Sigmoid colon (tissue), 4 donors: ENCODE measurements at regions not wholly inside any gene's neighbourhood (a gene's known extent, or its start where the extent isn't known, plus 50 kb on each side); places are given as distances from the start of the nearest gene placed in this dataset.

ENCODE experiments used
- CTCF ChIP-seq, 4 experiments: fragments of 450-650 bp in 3 of 4; fragments of 200-600 bp in 1 of 4; IDR thresholded peaks; one replicate each; pipeline ENCODE4 v1.5.1; 2016 to 2019; ENCODE audit warnings: antibody characterized with exemption in 4 of 4, mild to moderate bottlenecking in 3 of 4, moderate library complexity in 2 of 4
- EP300 ChIP-seq, 4 donors: sonication (generic); formaldehyde crosslinking; IDR thresholded peaks; one replicate each; pipeline ENCODE4 v1.6.1; 2017; ENCODE audit warnings: antibody characterized with exemption in 4 of 4
- POLR2A ChIP-seq, 2 donors: fragments of 450-650 bp; IDR thresholded peaks; one replicate each; pipeline ENCODE4 v1.6.1; 2016; ENCODE audit warnings: antibody characterized with exemption in 2 of 2, mild to moderate bottlenecking in 2 of 2, moderate library complexity in 2 of 2
- POLR2AphosphoS5 ChIP-seq, 4 donors: sonication (generic); formaldehyde crosslinking; IDR thresholded peaks; one replicate each; pipeline ENCODE4 v1.6.1; 2017; ENCODE audit warnings: antibody characterized with exemption in 4 of 4

- no peak for TF ChIP-seq POLR2A (IDR thresholded peaks at IDR 0.05)
- TF ChIP-seq CTCF (IDR thresholded peaks at IDR 0.05) = no peak
- no peak for TF ChIP-seq EP300 (IDR thresholded peaks at IDR 0.05)
- no peak for TF ChIP-seq POLR2AphosphoS5 (IDR thresholded peaks at IDR 0.05)
These were observed 58.3 kb downstream of the FRMPD3 start for GRCh38 chrX:107507744-107508117.
